HEK293T (cell line): ENCODE measurements at regions not wholly inside any gene's neighbourhood (a gene's known extent, or its start where the extent isn't known, plus 50 kb on each side); places are given as distances from the start of the nearest gene placed in this dataset.

ENCODE experiments used
- CTCF ChIA-PET: fragments of 350-600 bp; formaldehyde crosslinking; extraction: SDS; loops from one replicate; lab custom pipeline; 2021; ENCODE audit warnings: antibody characterized with exemption, inconsistent platforms; lab: Yijun Ruan, JAX
- POLR2A ChIA-PET: fragments of 350-600 bp; formaldehyde crosslinking; extraction: SDS; loops from one replicate; lab custom pipeline; 2020; ENCODE audit warnings: antibody characterized with exemption, inconsistent platforms; lab: Yijun Ruan, JAX
- DNase-seq: peaks from one replicate; pipeline ENCODE4 v3.0.0; 2012; ENCODE audit warnings: mixed read lengths; ENCODE audit errors: extremely low spot score
- ARNT ChIP-seq: fragments of 450-650 bp; IDR thresholded peaks from 2 replicates; pipeline ENCODE4 v1.6.1; 2017; ENCODE audit warnings: mild to moderate bottlenecking
- BHLHE40 ChIP-seq: fragments of 450-650 bp; IDR thresholded peaks from 2 replicates; pipeline ENCODE4 v1.6.1; 2016; ENCODE audit warnings: mild to moderate bottlenecking, moderate library complexity, borderline replicate concordance
- CTBP1 ChIP-seq: fragments of 450-650 bp; IDR thresholded peaks from 2 replicates; pipeline ENCODE4 v1.6.1; 2016; ENCODE audit warnings: borderline replicate concordance
- ELF4 ChIP-seq: fragments of 450-650 bp; IDR thresholded peaks from 2 replicates; pipeline ENCODE4 v1.6.1; 2017; ENCODE audit warnings: antibody characterized with exemption
- FOXA1 ChIP-seq: fragments of 450-650 bp; IDR thresholded peaks from 2 replicates; pipeline ENCODE4 v1.6.1; 2016; ENCODE audit warnings: mild to moderate bottlenecking
- FOXK2 ChIP-seq: fragments of 450-650 bp; IDR thresholded peaks from 2 replicates; pipeline ENCODE4 v1.6.1; 2016; ENCODE audit warnings: mild to moderate bottlenecking
- FOXM1 ChIP-seq: fragments of 450-650 bp; IDR thresholded peaks from 2 replicates; pipeline ENCODE4 v1.6.1; 2017; ENCODE audit warnings: mild to moderate bottlenecking, borderline replicate concordance
- HDGF ChIP-seq: fragments of 450-650 bp; IDR thresholded peaks from 2 replicates; pipeline ENCODE4 v1.6.1; 2017; ENCODE audit warnings: antibody characterized with exemption, borderline replicate concordance
- L3MBTL2 ChIP-seq: fragments of 450-650 bp; conservative IDR thresholded peaks from 2 replicates; pipeline ENCODE4 v1.6.1; 2016; ENCODE audit warnings: mild to moderate bottlenecking
- LEF1 ChIP-seq: fragments of 450-650 bp; IDR thresholded peaks from 2 replicates; pipeline ENCODE4 v1.6.1; 2017; ENCODE audit warnings: mild to moderate bottlenecking, borderline replicate concordance
- NFRKB ChIP-seq: fragments of 450-650 bp; IDR thresholded peaks from 2 replicates; pipeline ENCODE4 v1.6.1; 2016; ENCODE audit warnings: mild to moderate bottlenecking, moderate library complexity
- PKNOX1 ChIP-seq: fragments of 450-650 bp; IDR thresholded peaks from 2 replicates; pipeline ENCODE4 v1.6.1; 2016
- SP1 ChIP-seq: fragments of 450-650 bp; IDR thresholded peaks from 2 replicates; pipeline ENCODE4 v1.6.1; 2017
- SUZ12 ChIP-seq: fragments of 450-650 bp; IDR thresholded peaks from 2 replicates; pipeline ENCODE4 v1.6.1; 2016; ENCODE audit warnings: mild to moderate bottlenecking
- TARDBP ChIP-seq: fragments of 450-650 bp; IDR thresholded peaks from 2 replicates; pipeline ENCODE4 v1.6.1; 2016
- ZNF384 ChIP-seq: fragments of 450-650 bp; IDR thresholded peaks from 2 replicates; pipeline ENCODE4 v1.6.1; 2016

GRCh38 chr9:90121762-90122161 lies 517.0 kb downstream of the GADD45G start:
- CTCF ChIA-PET, result no interaction called here
- POLR2A ChIA-PET, result no interaction called here
- no peak for TF ChIP-seq HDGF
- TF ChIP-seq BHLHE40, result no peak
- no peak for DNase-seq

GRCh38 chr9:90124961-90125360 lies 517.7 kb downstream of the DIRAS2 start:
- ChIA-PET POLR2A (no interaction called here), CTCF (no interaction called here)
- no peak for TF ChIP-seq FOXA1
- no peak for TF ChIP-seq ELF4
- no peak for DNase-seq

- ChIA-PET POLR2A (no interaction called here), CTCF (interaction anchor here (0.6 kb wide), 1 partner anchor 1827 kb away, joined by 3 read pairs; no protein-coding TSS in a partner anchor)
- no peak for DNase-seq
- TF ChIP-seq ELF4, result no peak
- TF ChIP-seq NFRKB, result no peak
- no peak for TF ChIP-seq SP1
- TF ChIP-seq SUZ12, result no peak
- no peak for TF ChIP-seq CTBP1
- no peak for TF ChIP-seq PKNOX1
These were observed 514.7 kb downstream of the DIRAS2 start for GRCh38 chr9:90127923-90128322.

- TF ChIP-seq ZNF384 (no peak), PKNOX1 (no peak), SUZ12 (no peak), TARDBP (no peak), FOXA1 (no peak), FOXK2 (no peak), FOXM1 (no peak), ARNT (no peak), ELF4 (no peak), SP1 (no peak)
- no peak for DNase-seq
- ChIA-PET CTCF (no interaction called here), POLR2A (no interaction called here)
These were observed 513.9 kb downstream of the DIRAS2 start for GRCh38 chr9:90128587-90129190.

- POLR2A ChIA-PET, result no interaction called here
These were observed 513.2 kb downstream of the DIRAS2 start for GRCh38 chr9:90129446-90129845.

GRCh38 chr9:90131568-90131967 lies 511.1 kb downstream of the DIRAS2 start:
- TF ChIP-seq FOXM1 (no peak), HDGF (no peak), TARDBP (no peak), BHLHE40 (no peak), CTBP1 (no peak), SP1 (no peak), LEF1 (no peak), L3MBTL2 (no peak), FOXK2 (no peak), ZNF384 (no peak)
- DNase-seq, result no peak
- ChIA-PET POLR2A (no interaction called here), CTCF (no interaction called here)

More at GRCh38 chr9:90129446-90129845, 513.2 kb downstream of the DIRAS2 start:
- CTCF ChIA-PET, result no interaction called here
- no peak for TF ChIP-seq ARNT
- no peak for TF ChIP-seq L3MBTL2
- TF ChIP-seq FOXM1, result no peak
- TF ChIP-seq BHLHE40, result no peak
- TF ChIP-seq NFRKB, result no peak
- TF ChIP-seq FOXK2, result no peak
- TF ChIP-seq ZNF384, result no peak
- no peak for TF ChIP-seq SP1
- TF ChIP-seq LEF1, result no peak
- TF ChIP-seq CTBP1, result no peak
- no peak for TF ChIP-seq PKNOX1
- TF ChIP-seq SUZ12, result no peak
- no peak for TF ChIP-seq TARDBP
- DNase-seq, result no peak

- POLR2A ChIA-PET, result no interaction called here
- TF ChIP-seq ZNF384 (no peak), ARNT (no peak), PKNOX1 (no peak), FOXM1 (no peak), NFRKB (no peak), SP1 (no peak), LEF1 (no peak)
- CTCF ChIA-PET, result no interaction called here
- DNase-seq, result no peak
These were observed 509.8 kb downstream of the DIRAS2 start for GRCh38 chr9:90132866-90133265.
